ENCODE measurements at regions not wholly inside any gene's neighbourhood (a gene's known extent, or its start where the extent isn't known, plus 50 kb on each side); places are given as distances from the start of the nearest gene placed in this dataset.

- no peak for TF ChIP-seq CTCF (IDR thresholded peaks at IDR 0.05; ENCODE audit: low read depth, low read length, missing control alignments)
- no peak overlapping the region for H3K4me3 ChIP-seq (replicated peaks; ENCODE audit: low read depth, low read length)
- no peak for DNase-seq (ENCODE audit: extremely low read depth, low read depth)
Measured at GRCh38 chr12:77239617-77240016, 174.2 kb upstream of the E2F7 start.

- TF ChIP-seq CTCF (IDR thresholded peaks at IDR 0.05; ENCODE audit: low read depth, low read length, missing control alignments): no peak
Measured at GRCh38 chr12:77238335-77238734, 173.0 kb upstream of the E2F7 start.

GRCh38 chr12:77237896-77238295 lies 172.5 kb upstream of the E2F7 start:
- no peak overlapping the region for H3K4me3 ChIP-seq (replicated peaks; ENCODE audit: low read depth, low read length)
- no peak for TF ChIP-seq CTCF (IDR thresholded peaks at IDR 0.05; ENCODE audit: low read depth, low read length, missing control alignments)
- DNase-seq (ENCODE audit: extremely low read depth, low read depth): no peak

More at GRCh38 chr12:77238335-77238734, 173.0 kb upstream of the E2F7 start:
- no peak for DNase-seq (ENCODE audit: extremely low read depth, low read depth)
- H3K4me3 ChIP-seq (replicated peaks; ENCODE audit: low read depth, low read length): no peak overlapping the region

GRCh38 chr12:77236066-77236465 lies 170.7 kb upstream of the E2F7 start:
- no peak overlapping the region for H3K4me3 ChIP-seq (replicated peaks; ENCODE audit: low read depth, low read length)
- no peak for DNase-seq (ENCODE audit: extremely low read depth, low read depth)
- no peak for TF ChIP-seq CTCF (IDR thresholded peaks at IDR 0.05; ENCODE audit: low read depth, low read length, missing control alignments)

GRCh38 chr12:77232045-77232444 lies 166.7 kb upstream of the E2F7 start:
- DNase-seq (ENCODE audit: extremely low read depth, low read depth): peak; percentile 89
- no peak overlapping the region for H3K4me3 ChIP-seq (replicated peaks; ENCODE audit: low read depth, low read length)
- no peak for TF ChIP-seq CTCF (IDR thresholded peaks at IDR 0.05; ENCODE audit: low read depth, low read length, missing control alignments)

- H3K4me3 ChIP-seq (replicated peaks; ENCODE audit: low read depth, low read length): no peak overlapping the region
- TF ChIP-seq CTCF (IDR thresholded peaks at IDR 0.05; ENCODE audit: low read depth, low read length, missing control alignments): no peak
- DNase-seq (ENCODE audit: extremely low read depth, low read depth): no peak
Measured at GRCh38 chr12:77231501-77231918, 166.1 kb upstream of the E2F7 start.
